Cardiac fibroblast (primary cell): ENCODE measurements at regions not wholly inside any gene's neighbourhood (a gene's known extent, or its start where the extent isn't known, plus 50 kb on each side); places are given as distances from the start of the nearest gene placed in this dataset.

Experiments
- DNase-seq, 2 donors: peaks; one replicate each; pipeline versions ENCODE4 v3.0.0 to v3.0.0-alpha.2; 2010; ENCODE audit warnings: low read depth in 2 of 2
- H3K4me3 ChIP-seq, 2 donors: replicated peaks in 1 of 2; 1 replicate in 1 of 2; 2 replicates in 1 of 2; pipeline ENCODE4 v1.5.1; 2011; ENCODE audit warnings: low read depth in 2 of 2, low read length in 2 of 2, mild to moderate bottlenecking in 2 of 2, moderate library complexity in 1 of 2
- CTCF ChIP-seq: IDR thresholded peaks from one replicate; pipeline ENCODE4 v1.5.1; 2011; ENCODE audit warnings: low read depth, mild to moderate bottlenecking, low read length, inconsistent platforms

DNA sequence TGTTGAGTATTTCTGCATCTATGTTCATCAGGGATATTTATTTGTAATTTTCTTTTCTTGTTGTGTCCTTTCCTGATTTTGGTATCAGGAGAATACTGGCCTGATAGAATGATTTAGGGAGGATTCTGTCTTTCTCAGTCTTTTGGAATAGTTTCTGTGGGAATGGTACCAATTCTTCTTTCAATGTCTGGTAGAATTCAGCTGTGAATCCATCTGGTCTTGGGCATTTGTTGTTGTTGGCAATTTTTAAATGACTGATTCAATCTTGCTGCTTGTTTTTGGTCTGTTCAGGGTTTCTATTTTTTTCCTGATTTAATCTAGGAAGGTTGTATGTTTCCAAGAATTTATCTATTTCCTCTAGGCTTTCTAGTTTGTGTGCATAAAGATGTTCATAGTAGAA lies 170.9 kb upstream of the PDE3A start:
- H3K4me3 ChIP-seq, result no peak overlapping the region
- no peak for TF ChIP-seq CTCF
- no peak for DNase-seq

DNA sequence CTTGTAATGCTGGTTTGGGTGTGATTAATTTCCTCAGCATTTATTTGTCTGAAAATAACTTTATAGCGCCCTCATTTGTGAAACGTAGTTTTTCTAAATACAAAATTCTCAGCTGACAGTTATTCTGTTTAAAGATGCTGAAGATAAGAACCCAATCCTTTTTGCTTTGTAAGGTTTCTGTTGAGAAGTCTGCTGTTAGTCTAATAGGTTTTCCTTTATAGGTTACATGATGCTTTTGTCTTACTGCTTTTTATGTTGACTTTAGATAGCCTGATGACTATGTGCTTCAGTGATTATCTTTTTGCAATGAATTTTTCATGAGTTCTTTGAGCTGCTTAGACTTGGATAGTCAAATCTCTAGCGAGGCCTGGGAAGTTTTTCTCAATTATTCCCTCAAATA lies 168.6 kb upstream of the PDE3A start:
- TF ChIP-seq CTCF, result no peak
- no peak for DNase-seq
- H3K4me3 ChIP-seq, result no peak overlapping the region

DNA sequence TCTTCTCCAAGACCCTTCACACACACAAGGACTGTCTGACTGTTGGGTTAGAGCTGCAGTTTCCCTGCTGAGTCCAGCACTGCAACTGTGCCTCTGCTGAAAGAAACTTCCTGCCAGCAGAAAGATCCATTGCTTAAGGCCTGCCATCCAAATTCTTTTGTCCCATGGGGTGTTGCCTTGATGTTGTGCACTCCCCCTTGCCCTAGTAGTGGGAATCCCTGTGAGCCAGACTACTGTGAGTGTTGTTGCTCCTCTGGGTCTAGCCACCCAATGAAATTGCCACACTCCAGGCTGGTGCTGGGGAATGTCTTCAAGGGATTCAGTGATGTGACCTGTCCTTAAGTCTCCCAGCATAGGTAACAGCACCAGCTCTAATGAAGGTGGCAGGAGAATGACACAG lies 166.6 kb upstream of the PDE3A start:
- TF ChIP-seq CTCF, result no peak
- no peak overlapping the region for H3K4me3 ChIP-seq
- DNase-seq, result no peak

DNA sequence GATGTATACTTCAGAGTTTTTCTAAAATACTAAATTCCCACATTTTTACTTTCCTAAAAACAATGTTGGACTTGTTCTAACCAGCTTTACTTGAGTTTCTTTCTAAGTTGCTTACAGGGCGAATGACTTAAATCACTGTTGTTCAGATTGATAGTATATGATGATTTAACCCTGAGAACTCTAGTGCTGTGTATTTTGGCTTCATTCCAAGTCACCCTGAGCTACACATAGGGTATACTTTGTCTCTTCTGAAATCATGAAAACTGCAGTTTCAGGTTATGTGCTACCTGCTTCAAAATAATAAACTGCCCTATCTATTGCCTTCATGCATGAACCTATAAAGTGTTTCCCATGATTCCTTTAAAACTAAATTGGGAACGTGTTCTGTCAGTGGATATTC lies 162.5 kb upstream of the PDE3A start:
- DNase-seq, result no peak
- no peak overlapping the region for H3K4me3 ChIP-seq
- TF ChIP-seq CTCF, result no peak

GRCh38 chr12:20206410-20206809 lies 161.9 kb upstream of the PDE3A start:
- DNase-seq, result no peak
- no peak for TF ChIP-seq CTCF
- no peak overlapping the region for H3K4me3 ChIP-seq

GRCh38 chr12:20210621-20211215 lies 157.6 kb upstream of the PDE3A start:
- no peak for DNase-seq
- TF ChIP-seq CTCF, result no peak

GRCh38 chr12:20211541-20211940 lies 156.8 kb upstream of the PDE3A start:
- DNase-seq, result no peak
- TF ChIP-seq CTCF, result no peak
- no peak overlapping the region for H3K4me3 ChIP-seq

More at GRCh38 chr12:20210621-20211215, 157.6 kb upstream of the PDE3A start:
- no peak overlapping the region for H3K4me3 ChIP-seq
